ENCODE measurements at regions not wholly inside any gene's neighbourhood (a gene's known extent, or its start where the extent isn't known, plus 50 kb on each side); places are given as distances from the start of the nearest gene placed in this dataset.

- Histone ChIP-seq H3K14ac (ENCODE audit: insufficient read depth, low read length) (no peak overlapping the region), H3K23ac (ENCODE audit: insufficient read length, low read depth, low read length) (no peak overlapping the region), H3K27ac (ENCODE audit: insufficient read length, low read depth, low read length) (no peak overlapping the region), H4K91ac (ENCODE audit: insufficient read length, low read depth, low read length) (no peak overlapping the region), H3K79me1 (ENCODE audit: insufficient read depth, low read depth, low read length, poor library complexity, severe bottlenecking) (no peaks in the 10 kb centered on the region), H4K5ac (ENCODE audit: insufficient read length, low read depth, low read length) (no peak overlapping the region), H3K4ac (ENCODE audit: low read depth, low read length) (no peak overlapping the region), H2AFZ (ENCODE audit: low read length) (no peak overlapping the region), H2BK12ac (ENCODE audit: insufficient read length, low read depth, low read length) (no peak overlapping the region), H3K9ac (ENCODE audit: extremely low read depth, insufficient read length, low read length) (no peak overlapping the region), H2BK5ac (ENCODE audit: insufficient read length, low read length) (no peak overlapping the region), H3K56ac (ENCODE audit: insufficient read length, low read depth, low read length) (no peak overlapping the region), H3K79me2 (ENCODE audit: insufficient read depth, low read length) (no peaks in the 10 kb centered on the region), H2BK120ac (ENCODE audit: low read depth, low read length, poor library complexity, severe bottlenecking) (no peak overlapping the region), H2AK5ac (ENCODE audit: insufficient read length, low read length) (no peak overlapping the region), H3K27me3 (ENCODE audit: insufficient read depth, low read length) (no peaks in the 10 kb centered on the region; the same call in 1 of the 2 replicates), H3K4me1 (ENCODE audit: insufficient read depth, low read length) (no peaks in the 10 kb centered on the region; the same call in 1 of the 2 replicates), H4K8ac (replicated peaks; ENCODE audit: insufficient read length, low read depth, low read length) (no peak overlapping the region), H4K20me1 (ENCODE audit: control insufficient read depth, insufficient read depth, insufficient read length) (no peaks in the 10 kb centered on the region), H3K4me2 (ENCODE audit: insufficient read depth, insufficient read length, low read length) (no peak overlapping the region), H2BK20ac (ENCODE audit: low read depth, low read length, poor library complexity, severe bottlenecking) (no peak overlapping the region), H3K9me3 (ENCODE audit: control insufficient read depth, low read depth, low read length) (no peaks in the 10 kb centered on the region), H3T11ph (ENCODE audit: low read length) (no peak overlapping the region), H3K23me2 (ENCODE audit: insufficient read length, low read depth, low read length, poor library complexity, severe bottlenecking) (peaks cover 2% of the 10 kb centered on the region), H2BK15ac (ENCODE audit: low read depth, low read length) (no peak overlapping the region), H3K18ac (ENCODE audit: insufficient read length, low read depth, low read length) (no peak overlapping the region)
- no peak overlapping the region for H3K4me3 Mint-ChIP-seq
- peaks cover 0 to 1% (median 0%) of the 10 kb centered on the region in 3 experiments; a peak in 1 of 7 replicates for H3K36me3 Mint-ChIP-seq (ENCODE audit: insufficient read depth in 1 of 3, low read depth in 3 of 3)
- peaks cover 0 to 7% of the 10 kb centered on the region in 2 experiments; a peak in 1 of 5 replicates for H3K9me3 Mint-ChIP-seq
- no CpG with 5 or more reads among the region's 3 CpGs for WGBS (ENCODE audit: extremely low coverage, insufficient read length, low lambda C conversion rate)
- DNase-seq, result no peak
- peak overlapping the region in 1 of 3 experiments; percentile 22; a peak in 1 of 7 replicates for H3K27ac Mint-ChIP-seq
- no peak for TF ChIP-seq CTCF (conservative IDR thresholded peaks at IDR 0.05)
- H3K27me3 Mint-ChIP-seq (ENCODE audit: low read depth), result peaks cover 36% of the 10 kb centered on the region
- H3K4me1 Mint-ChIP-seq, result peaks cover 47 to 55% of the 10 kb centered on the region in 2 experiments
Observed at GRCh38 chr2:234433201-234433600, 63.7 kb downstream of the ARL4C start.

Measured in H9 (cell line).